IMR-90 (cell line): ENCODE measurements at regions not wholly inside any gene's neighbourhood (a gene's known extent, or its start where the extent isn't known, plus 50 kb on each side); places are given as distances from the start of the nearest gene placed in this dataset.

ENCODE experiments used
- ATAC-seq: fragments of 200-7000 bp; cut with Tn5 transposase; 2 replicates; pipeline ENCODE4 v1.9.1; 2020; ENCODE audit warnings: low read depth, mild to moderate bottlenecking, moderate library complexity
- BruUV-seq: library from RNA; stranded (reverse); fragments of 400-500 nt; replicated peaks from 2 replicates; lab custom pipeline; 2021; lab: Mats Ljungman, UMichigan
- CTCF ChIA-PET: fragments of 300-600 bp; formaldehyde crosslinking; extraction: SDS; loops from one replicate; lab custom pipeline; 2021; ENCODE audit warnings: antibody characterized with exemption; lab: Yijun Ruan, JAX
- POLR2A ChIA-PET: fragments of 300-600 bp; sonication (Branson Sonifier 250); formaldehyde crosslinking; loops from one replicate; lab custom pipeline; 2022; ENCODE audit warnings: antibody characterized with exemption; ENCODE audit not compliant: unreplicated experiment; lab: Charles Lee
- DNase-seq: peaks from one replicate; pipeline ENCODE4 v3.0.0; 2013
- H2AFZ ChIP-seq: replicated peaks from 2 replicates; pipeline ENCODE3; 2013; ENCODE audit warnings: low read length, mild to moderate bottlenecking; ENCODE audit not compliant: poor library complexity
- H2AK5ac ChIP-seq: 2 replicates; pipeline ENCODE4 v1.6.1; 2013; ENCODE audit warnings: low read depth, low read length, inconsistent platforms
- H2AK9ac ChIP-seq: replicated peaks from 2 replicates; pipeline ENCODE3; 2013; ENCODE audit warnings: mild to moderate bottlenecking, low read depth, low read length, moderate library complexity; ENCODE audit not compliant: poor library complexity
- H2BK120ac ChIP-seq: 2 replicates; pipeline ENCODE4 v1.6.1; 2013; ENCODE audit warnings: low read depth, low read length, inconsistent platforms
- H2BK15ac ChIP-seq: 3 replicates; pipeline ENCODE4 v1.6.1; 2013; ENCODE audit warnings: low read depth, low read length, inconsistent platforms
- H2BK20ac ChIP-seq: 2 replicates; pipeline ENCODE4 v1.6.1; 2013; ENCODE audit warnings: low read depth, mild to moderate bottlenecking, inconsistent platforms, low read length, moderate library complexity
- H2BK5ac ChIP-seq: 2 replicates; pipeline ENCODE4 v1.6.1; 2013; ENCODE audit warnings: mild to moderate bottlenecking, low read depth, low read length, inconsistent platforms; ENCODE audit not compliant: poor library complexity, severe bottlenecking
- H3K14ac ChIP-seq: replicated peaks from 2 replicates; pipeline ENCODE4 v1.6.1; 2013; ENCODE audit warnings: low read depth, low read length, inconsistent platforms
- H3K18ac ChIP-seq: 2 replicates; pipeline ENCODE4 v1.6.1; 2013; ENCODE audit warnings: low read depth, low read length, control low read depth
- H3K23ac ChIP-seq: 2 replicates; pipeline ENCODE4 v1.6.1; 2013; ENCODE audit warnings: low read depth, low read length, inconsistent platforms
- H3K27ac ChIP-seq: 2 replicates; pipeline ENCODE4 v1.5.1; 2013; ENCODE audit warnings: mild to moderate bottlenecking, control low read depth, low read length; ENCODE audit not compliant: insufficient read depth
- H3K27me3 ChIP-seq: 2 replicates; pipeline ENCODE4 v1.6.1; 2013; ENCODE audit warnings: low read length; ENCODE audit not compliant: control insufficient read depth, insufficient read depth
- H3K36me3 ChIP-seq: 2 replicates; pipeline ENCODE4 v1.6.1; 2013; ENCODE audit warnings: low read length, mixed read lengths; ENCODE audit not compliant: control insufficient read depth, insufficient read depth
- H3K4ac ChIP-seq: 2 replicates; pipeline ENCODE4 v1.6.1; 2013; ENCODE audit warnings: low read depth, low read length, inconsistent platforms
- H3K4me1 ChIP-seq: 2 replicates; pipeline ENCODE4 v1.6.1; 2013; ENCODE audit warnings: low read length, mixed read lengths; ENCODE audit not compliant: control insufficient read depth, insufficient read depth
- H3K4me2 ChIP-seq: 2 replicates; pipeline ENCODE4 v1.6.1; 2013; ENCODE audit warnings: low read depth, mild to moderate bottlenecking, control low read depth, low read length, moderate library complexity
- H3K4me3 ChIP-seq: 2 replicates; pipeline ENCODE4 v1.5.1; 2013; ENCODE audit warnings: low read depth, mild to moderate bottlenecking, control low read depth, low read length, moderate library complexity; ENCODE audit not compliant: insufficient read depth
- H3K56ac ChIP-seq: 2 replicates; pipeline ENCODE4 v1.6.1; 2013; ENCODE audit warnings: low read length, inconsistent platforms; ENCODE audit not compliant: insufficient read depth; ENCODE audit errors: extremely low read depth
- H3K79me1 ChIP-seq, 2 experiments: 2 replicates each; pipeline ENCODE4 v1.6.1; 2013; ENCODE audit warnings: low read length in 2 of 2, inconsistent platforms in 1 of 2, low read depth in 1 of 2
- H3K9ac ChIP-seq: 2 replicates; pipeline ENCODE4 v1.6.1; 2013; ENCODE audit warnings: low read depth, low read length, control low read depth
- H3K9me1 ChIP-seq: 2 replicates; pipeline ENCODE4 v1.6.1; 2013; ENCODE audit warnings: low read length, inconsistent platforms; ENCODE audit not compliant: insufficient read depth
- H3K9me3 ChIP-seq: 2 replicates; pipeline ENCODE4 v1.6.1; 2013; ENCODE audit warnings: low read length; ENCODE audit not compliant: control insufficient read depth, insufficient read depth
- H4K20me1 ChIP-seq: 2 replicates; pipeline ENCODE4 v1.6.1; 2013; ENCODE audit warnings: low read length, inconsistent platforms; ENCODE audit not compliant: insufficient read depth
- H4K5ac ChIP-seq: 2 replicates; pipeline ENCODE4 v1.6.1; 2013; ENCODE audit warnings: mild to moderate bottlenecking, low read depth, low read length, control low read depth
- H4K8ac ChIP-seq, 2 experiments: 2 replicates each; pipeline ENCODE4 v1.6.1; 2013; ENCODE audit warnings: low read depth in 2 of 2, low read length in 2 of 2, control low read depth in 1 of 2, inconsistent platforms in 1 of 2
- H4K91ac ChIP-seq: 2 replicates; pipeline ENCODE4 v1.6.1; 2013; ENCODE audit warnings: low read depth, low read length, inconsistent platforms; ENCODE audit not compliant: insufficient read depth
- MAFK ChIP-seq: IDR thresholded peaks from 2 replicates; pipeline ENCODE4 v1.6.1; 2012; ENCODE audit warnings: low read depth, low read length, improper control_type of control experiment
- WGBS, 2 experiments: methylation state at CpG; one replicate each; pipeline versions ENCODE4 v1.1.5 to v1.1.7; 2013; ENCODE audit warnings: missing lambda C conversion rate in 2 of 2; ENCODE audit not compliant: insufficient read length in 1 of 2; ENCODE audit errors: extremely low coverage in 2 of 2; 5-methylcytosine and 5-hydroxymethylcytosine counted together
- dilution Hi-C: fragments of 300-500 bp; cut with HindIII; formaldehyde crosslinking; loops from one replicate; pipeline ENCODE4 v1.14.3; 2018; ENCODE audit warnings: low sequenced_read_pairs; ENCODE audit not compliant: unreplicated experiment
- in situ Hi-C: fragments of 300-500 bp; cut with MboI; formaldehyde crosslinking; loops from 3 replicates; pipeline ENCODE4 v1.14.3; 2019; ENCODE audit warnings: low sequenced_read_pairs, inconsistent platforms, mixed read lengths
- intact Hi-C: fragments of 100-400 bp; cut with micrococcal nuclease; formaldehyde crosslinking; loops from 2 replicates; pipeline ENCODE4 v1.10.0; 2022
- TF ChIP-seq, protein P1 (sequence below): conservative IDR thresholded peaks from 2 replicates; pipeline ENCODE4 v1.5.1; 2012; ENCODE audit warnings: mild to moderate bottlenecking, low read depth, low read length, improper control_type of control experiment

DNA sequence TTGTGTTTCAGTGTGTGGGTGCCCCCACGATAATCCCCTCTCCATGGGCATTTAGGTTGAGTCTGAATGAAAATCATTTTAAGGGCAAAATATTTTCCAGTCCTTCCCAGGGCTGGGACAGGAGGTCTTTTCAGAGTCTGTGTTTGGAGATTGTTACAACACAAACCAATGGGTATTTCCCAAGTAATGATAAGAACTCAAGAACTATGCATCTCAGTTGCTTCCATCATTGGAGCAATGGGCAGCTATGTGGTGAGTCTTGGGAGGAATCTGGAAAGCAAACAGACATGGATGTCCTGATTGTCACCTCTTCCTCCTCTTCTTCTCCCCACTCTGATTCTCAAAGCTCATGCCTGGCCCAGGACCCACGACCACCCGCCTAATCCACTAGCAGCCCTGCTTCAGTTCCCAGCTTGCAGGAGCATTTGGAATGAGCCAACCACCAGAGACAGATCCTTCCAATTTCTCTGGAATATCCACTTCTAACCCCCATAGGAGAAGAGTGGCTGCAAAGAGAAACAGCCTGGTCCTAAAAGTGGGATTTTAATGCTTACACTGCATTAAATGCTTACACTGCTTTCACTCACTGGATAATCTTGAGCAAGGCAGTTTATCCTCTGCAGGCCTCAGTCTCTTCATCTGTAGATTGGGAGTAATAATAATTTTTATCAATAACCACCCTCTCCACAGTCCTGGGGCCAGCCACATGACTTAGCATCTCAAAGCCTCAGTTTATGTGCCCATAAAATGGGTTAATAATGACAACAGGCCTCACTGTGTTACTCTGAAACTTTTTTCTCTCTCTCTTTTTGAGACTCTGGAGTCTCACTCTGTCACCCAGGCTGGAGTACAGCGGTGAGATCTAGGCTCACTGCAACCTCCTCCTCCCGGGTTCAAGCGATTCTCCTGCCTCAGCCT, 404.3 kb downstream of the MN1 start:
- Histone ChIP-seq H4K5ac (no peak overlapping the region), H3K56ac (no peak overlapping the region), H3K4me1 (peaks cover 2% of the 10 kb centered on the region; the same call in 1 of the 2 replicates), H2BK5ac (no peak overlapping the region), H3K4me2 (no peak overlapping the region), H3K9me1 (no peaks in the 10 kb centered on the region), H2AFZ (no peak overlapping the region), H2BK120ac (no peak overlapping the region), H3K14ac (no peak overlapping the region), H4K20me1 (no peaks in the 10 kb centered on the region), H4K8ac (no peak overlapping the region), H4K91ac (no peak overlapping the region), H3K9me3 (peaks cover 3% of the 10 kb centered on the region), H3K79me1 (no peaks in the 10 kb centered on the region), H2AK9ac (no peak overlapping the region), H3K23ac (no peak overlapping the region), H3K4me3 (no peak overlapping the region), H3K4ac (no peak overlapping the region), H3K18ac (no peak overlapping the region), H3K9ac (no peak overlapping the region), H3K36me3 (no peaks in the 10 kb centered on the region), H2BK20ac (no peak overlapping the region), H2BK15ac (no peak overlapping the region), H2AK5ac (no peak overlapping the region), H3K27me3 (peaks cover 48% of the 10 kb centered on the region), H3K27ac (no peak overlapping the region)
- DNase-seq (peak; percentile 15), ATAC-seq (no peak)
- intact Hi-C loops (no loop called here), in situ Hi-C loops (no loop called here), dilution Hi-C loops (no loop called here)
- WGBS, 2 experiments: 20% methylated on average over 1 of the region's 6 CpGs; no CpG with 5 or more reads in 1 of the 2 experiments
- BruUV-seq: no TSS peak
- ChIA-PET POLR2A (no interaction called here), CTCF (no interaction called here)
- TF ChIP-seq, protein P1, sequence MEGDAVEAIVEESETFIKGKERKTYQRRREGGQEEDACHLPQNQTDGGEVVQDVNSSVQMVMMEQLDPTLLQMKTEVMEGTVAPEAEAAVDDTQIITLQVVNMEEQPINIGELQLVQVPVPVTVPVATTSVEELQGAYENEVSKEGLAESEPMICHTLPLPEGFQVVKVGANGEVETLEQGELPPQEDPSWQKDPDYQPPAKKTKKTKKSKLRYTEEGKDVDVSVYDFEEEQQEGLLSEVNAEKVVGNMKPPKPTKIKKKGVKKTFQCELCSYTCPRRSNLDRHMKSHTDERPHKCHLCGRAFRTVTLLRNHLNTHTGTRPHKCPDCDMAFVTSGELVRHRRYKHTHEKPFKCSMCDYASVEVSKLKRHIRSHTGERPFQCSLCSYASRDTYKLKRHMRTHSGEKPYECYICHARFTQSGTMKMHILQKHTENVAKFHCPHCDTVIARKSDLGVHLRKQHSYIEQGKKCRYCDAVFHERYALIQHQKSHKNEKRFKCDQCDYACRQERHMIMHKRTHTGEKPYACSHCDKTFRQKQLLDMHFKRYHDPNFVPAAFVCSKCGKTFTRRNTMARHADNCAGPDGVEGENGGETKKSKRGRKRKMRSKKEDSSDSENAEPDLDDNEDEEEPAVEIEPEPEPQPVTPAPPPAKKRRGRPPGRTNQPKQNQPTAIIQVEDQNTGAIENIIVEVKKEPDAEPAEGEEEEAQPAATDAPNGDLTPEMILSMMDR: no peak
- peak; percentile 67 for TF ChIP-seq MAFK
